Endothelial cell of hepatic sinusoid (primary cell): ENCODE measurements at regions not wholly inside any gene's neighbourhood (a gene's known extent, or its start where the extent isn't known, plus 50 kb on each side); places are given as distances from the start of the nearest gene placed in this dataset.

ENCODE experiments used
- in situ Hi-C: cut with HindIII; loops from 2 replicates; pipeline ENCODE4 v1.10.0; 2017; ENCODE audit warnings: low sequenced_read_pairs

GRCh38 chr6:164195942-164196281 lies 781.4 kb downstream of the QKI start:
- in situ Hi-C loops = no loop called here

- in situ Hi-C loops = no loop called here
Measured at GRCh38 chr6:164195278-164195941, 780.9 kb downstream of the QKI start.

- in situ Hi-C loops = no loop called here
Measured at GRCh38 chr6:164188861-164189260, 774.3 kb downstream of the QKI start.

GRCh38 chr6:164185471-164185871 lies 771.0 kb downstream of the QKI start:
- in situ Hi-C loops = no loop called here

- in situ Hi-C loops = no loop called here
Measured at GRCh38 chr6:164184410-164184809, 769.9 kb downstream of the QKI start.

GRCh38 chr6:164183556-164184123 lies 769.1 kb downstream of the QKI start:
- in situ Hi-C loops = no loop called here

GRCh38 chr6:164178679-164179332 lies 764.3 kb downstream of the QKI start:
- in situ Hi-C loops = no loop called here

- in situ Hi-C loops = no loop called here
Measured at GRCh38 chr6:164169355-164169754, 754.8 kb downstream of the QKI start.

- in situ Hi-C loops = no loop called here
Measured at GRCh38 chr6:164168595-164168994, 754.1 kb downstream of the QKI start.

- in situ Hi-C loops = no loop called here
Measured at GRCh38 chr6:164167873-164168405, 753.4 kb downstream of the QKI start.

GRCh38 chr6:164166996-164167395 lies 752.5 kb downstream of the QKI start:
- in situ Hi-C loops = no loop called here

GRCh38 chr6:164166515-164166914 lies 752.0 kb downstream of the QKI start:
- in situ Hi-C loops = no loop called here

GRCh38 chr6:164164876-164165275 lies 750.4 kb downstream of the QKI start:
- in situ Hi-C loops = no loop called here

GRCh38 chr6:164163239-164163638 lies 748.7 kb downstream of the QKI start:
- in situ Hi-C loops = no loop called here

- in situ Hi-C loops = no loop called here
Measured at GRCh38 chr6:164159061-164159460, 744.5 kb downstream of the QKI start.

- in situ Hi-C loops = no loop called here
Measured at GRCh38 chr6:164154588-164154987, 740.1 kb downstream of the QKI start.

- in situ Hi-C loops = no loop called here
Measured at GRCh38 chr6:164152611-164153010, 738.1 kb downstream of the QKI start.

- in situ Hi-C loops = no loop called here
Measured at GRCh38 chr6:164151161-164152120, 736.9 kb downstream of the QKI start.

GRCh38 chr6:164150232-164150631 lies 735.7 kb downstream of the QKI start:
- in situ Hi-C loops = no loop called here

- in situ Hi-C loops = no loop called here
Measured at GRCh38 chr6:164148788-164149187, 734.3 kb downstream of the QKI start.

GRCh38 chr6:164144316-164144715 lies 729.8 kb downstream of the QKI start:
- in situ Hi-C loops = no loop called here
